HepG2 (cell line): ENCODE measurements at regions not wholly inside any gene's neighbourhood (a gene's known extent, or its start where the extent isn't known, plus 50 kb on each side); places are given as distances from the start of the nearest gene placed in this dataset.

ENCODE experiments used
- ATAC-seq: fragments of 200-7000 bp; cut with Tn5 transposase; 3 replicates; pipeline ENCODE4 v1.9.1; 2020; ENCODE audit warnings: mild to moderate bottlenecking, moderate library complexity
- BruUV-seq: library from RNA; stranded (reverse); fragments of 400-500 nt; replicated peaks from 2 replicates; lab custom pipeline; 2021; lab: Mats Ljungman, UMichigan
- CTCF ChIA-PET: fragments of 300-600 bp; formaldehyde crosslinking; extraction: SDS; loops from one replicate; lab custom pipeline; 2021; ENCODE audit warnings: low total read pairs, inconsistent platforms, low intra/inter-chr PET ratio; lab: Yijun Ruan, JAX
- POLR2A ChIA-PET: fragments of 350-600 bp; sonication (Branson Sonifier 250); formaldehyde crosslinking; loops from one replicate; lab custom pipeline; 2020; ENCODE audit warnings: antibody characterized with exemption, inconsistent platforms; lab: Yijun Ruan, JAX
- DNase-seq: peaks from one replicate; pipeline ENCODE4 v3.0.0-alpha.2; 2015; ENCODE audit warnings: low spot score
- FAIRE-seq: peaks from 3 replicates; lab custom pipeline; 2011; peaks lifted over from hg19 to GRCh38; lab: Jason Lieb, UNC
- H2AFZ ChIP-seq: one replicate; pipeline ENCODE4 v1.6.1; 2011; ENCODE audit warnings: low read length, inconsistent platforms
- H3K27ac ChIP-seq: fragments of 300-600 bp; 3 replicates; pipeline ENCODE4 v1.8.0; 2011; ENCODE audit warnings: mixed run types, mild to moderate bottlenecking, mixed read lengths, low read length, inconsistent platforms; ENCODE audit not compliant: insufficient read depth; ENCODE audit errors: extremely low read length
- H3K27me3 ChIP-seq, 2 experiments: fragments of 200-600 bp in 1 of 2; 2 replicates in 1 of 2; 3 replicates in 1 of 2; pipeline versions ENCODE4 v1.6.0 to v1.8.0; 2011; ENCODE audit warnings: low read length in 2 of 2, mild to moderate bottlenecking in 2 of 2, moderate library complexity in 2 of 2, inconsistent platforms in 1 of 2; ENCODE audit not compliant: insufficient read depth in 2 of 2, control insufficient read depth in 1 of 2
- H3K36me3 ChIP-seq, 2 experiments: fragments of 200-600 bp in 1 of 2; replicated peaks in 1 of 2; 2 replicates in 1 of 2; 3 replicates in 1 of 2; pipeline versions ENCODE4 v1.5.1 to v1.8.0; 2011; ENCODE audit warnings: low read length in 2 of 2, inconsistent platforms in 1 of 2; ENCODE audit not compliant: insufficient read depth in 2 of 2, control insufficient read depth in 1 of 2
- H3K4me1 ChIP-seq: 2 replicates; pipeline ENCODE4 v1.5.1; 2012; ENCODE audit warnings: low read length, inconsistent platforms; ENCODE audit not compliant: insufficient read depth
- H3K4me2 ChIP-seq: 2 replicates; pipeline ENCODE4 v1.6.0; 2011; ENCODE audit warnings: low read depth, low read length, inconsistent platforms
- H3K4me3 ChIP-seq, 3 experiments: fragments of 200-600 bp in 1 of 3; sonication (generic), shearing (Covaris generic) in 1 of 3; replicated peaks in 1 of 3; 2 replicates each; pipeline ENCODE4 v1.5.1; 2011 to 2016; ENCODE audit warnings: low read length in 3 of 3, inconsistent platforms in 2 of 3, low read depth in 2 of 3, mild to moderate bottlenecking in 2 of 3, control low read depth in 1 of 3, mixed read lengths in 1 of 3; ENCODE audit not compliant: insufficient read depth in 1 of 3
- H3K79me2 ChIP-seq: one replicate; pipeline ENCODE4 v1.6.1; 2011; ENCODE audit warnings: low read length, inconsistent platforms; ENCODE audit not compliant: insufficient read depth
- H3K9ac ChIP-seq: 2 replicates; pipeline ENCODE4 v1.6.0; 2011; ENCODE audit warnings: mild to moderate bottlenecking, low read depth, low read length, inconsistent platforms; ENCODE audit not compliant: insufficient read depth
- H3K9me3 ChIP-seq: 2 replicates; pipeline ENCODE4 v1.5.1; 2012; ENCODE audit warnings: mild to moderate bottlenecking, low read length
- H4K20me1 ChIP-seq: 2 replicates; pipeline ENCODE4 v1.6.0; 2011; ENCODE audit warnings: inconsistent platforms, mild to moderate bottlenecking, low read length, moderate library complexity; ENCODE audit not compliant: insufficient read depth
- CHD2 ChIP-seq: IDR thresholded peaks from 2 replicates; pipeline ENCODE4 v1.6.1; 2011; ENCODE audit warnings: low read depth, low read length, improper control_type of control experiment
- GPN1 ChIP-seq: sonication (generic); formaldehyde crosslinking; IDR thresholded peaks from 2 replicates; pipeline ENCODE4 v1.5.1; 2020; ENCODE audit warnings: missing genetic modification reagents, borderline replicate concordance
- SMC3 ChIP-seq: IDR thresholded peaks from 2 replicates; pipeline ENCODE4 v1.6.1; 2011; ENCODE audit warnings: low read length, improper control_type of control experiment
- SP1 ChIP-seq, 2 experiments: fragments of 450-650 bp in 1 of 2; sonication (generic) in 1 of 2; formaldehyde crosslinking in 1 of 2; IDR thresholded peaks; 2 replicates each; pipeline versions ENCODE4 v1.4.0 to v1.6.1; 2016 to 2020; ENCODE audit warnings: missing genetic modification reagents in 1 of 2
- ZNF256 ChIP-seq: sonication (generic); formaldehyde crosslinking; conservative IDR thresholded peaks from 2 replicates; pipeline ENCODE4 v1.4.0; 2020; ENCODE audit warnings: missing genetic modification reagents
- ZNF670 ChIP-seq: sonication (generic); formaldehyde crosslinking; IDR thresholded peaks from 2 replicates; pipeline ENCODE4 v1.8.0; 2022; ENCODE audit warnings: mild to moderate bottlenecking, missing genetic modification reagents, borderline replicate concordance
- WGBS: methylation state at CpG from one replicate; pipeline ENCODE4 v1.1.6; 2017; ENCODE audit warnings: low lambda C conversion rate; 5-methylcytosine and 5-hydroxymethylcytosine counted together
- in situ Hi-C: cut with HindIII; loops from 2 replicates; pipeline ENCODE4 v1.10.0; 2017; ENCODE audit warnings: low pct_unique_long_range_greater_than_20kb; ENCODE audit not compliant: extremely low pct_ligation_motif_present
- intact Hi-C: fragments of 100-400 bp; cut with micrococcal nuclease; formaldehyde crosslinking; loops from one replicate; pipeline ENCODE4 v1.10.0; 2022; ENCODE audit not compliant: unreplicated experiment

DNA sequence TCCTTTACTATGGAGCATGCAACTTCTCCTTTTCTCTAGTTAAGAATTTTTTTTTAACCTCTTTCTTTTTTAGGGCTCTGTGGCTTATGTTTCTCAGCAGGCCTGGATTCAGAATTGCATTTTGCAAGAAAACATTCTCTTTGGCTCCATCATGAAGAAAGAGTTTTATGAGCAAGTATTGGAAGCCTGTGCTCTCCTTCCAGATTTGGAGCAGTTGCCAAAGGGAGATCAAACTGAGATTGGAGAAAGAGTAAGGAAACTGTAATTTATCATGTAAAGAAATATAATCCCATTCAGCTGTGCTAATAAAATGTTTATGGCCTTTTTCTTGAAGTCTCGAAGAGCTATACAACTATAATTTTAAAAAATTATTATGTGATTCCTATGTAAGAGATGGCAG is 70.1 kb downstream of the HSPA13 start:
- TF ChIP-seq SMC3 (no peak), CHD2 (no peak), ZNF670 (CRISPR knock-in tag) (no peak), GPN1 (CRISPR knock-in tag) (no peak), ZNF256 (CRISPR knock-in tag) (no peak)
- FAIRE-seq = no peak
- no peaks in the 10 kb centered on the region for H3K27me3 ChIP-seq
- no peak overlapping the region for H3K4me3 ChIP-seq
- H3K4me2 ChIP-seq = no peak overlapping the region
- no TSS peak for BruUV-seq
- 2% methylated on average over 1 of the region's 1 CpG for WGBS
- intact Hi-C loops (no loop called here), in situ Hi-C loops (no loop called here)
- no peak overlapping the region for H3K9ac ChIP-seq
- DNase-seq = no peak
- H3K27ac ChIP-seq = no peak overlapping the region
- no peaks in the 10 kb centered on the region for H3K4me1 ChIP-seq
- no peak for ATAC-seq
- no peaks in the 10 kb centered on the region for H3K79me2 ChIP-seq
- H3K36me3 ChIP-seq = no peaks in the 10 kb centered on the region
- no peaks in the 10 kb centered on the region for H4K20me1 ChIP-seq
- no peaks in the 10 kb centered on the region for H3K9me3 ChIP-seq
- CTCF ChIA-PET = no interaction called here
- H2AFZ ChIP-seq = no peak overlapping the region
- POLR2A ChIA-PET = no interaction called here

DNA sequence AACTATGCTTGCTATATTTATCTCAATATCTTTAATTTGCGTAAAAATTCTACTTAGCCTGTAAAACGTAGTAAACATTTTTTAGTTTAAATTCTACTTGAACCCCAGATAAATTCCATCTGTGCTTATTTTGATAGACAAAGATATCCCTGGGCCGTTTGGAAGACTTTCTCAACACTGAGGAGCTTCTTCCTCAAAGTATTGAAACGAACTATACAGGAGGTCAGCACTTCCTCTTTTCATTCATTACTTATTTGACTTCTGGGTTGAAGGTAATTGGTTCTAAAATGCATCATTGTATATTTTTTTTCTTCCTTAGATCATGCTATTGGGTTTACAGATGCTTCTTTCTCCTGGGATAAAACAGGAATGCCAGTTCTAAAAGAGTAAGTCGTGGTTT is 74.7 kb downstream of the HSPA13 start:
- Histone ChIP-seq H3K9me3 (no peaks in the 10 kb centered on the region), H3K79me2 (no peaks in the 10 kb centered on the region), H3K4me3 (no peak overlapping the region), H2AFZ (no peak overlapping the region), H3K9ac (no peak overlapping the region), H3K4me1 (no peaks in the 10 kb centered on the region), H3K4me2 (no peak overlapping the region)
- in situ Hi-C loops = no loop called here
- WGBS = 21% methylated on average over 5 of the region's 5 CpGs
- FAIRE-seq (no peak), ATAC-seq (no peak)
- intact Hi-C loops = loop anchor here (5.0 kb wide), 1 partner anchor 1284 kb away; no protein-coding TSS in a partner anchor
- TF ChIP-seq SP1 (IDR thresholded peaks at IDR 0.05) = no peak
- no peak for TF ChIP-seq SP1 (CRISPR knock-in tag; IDR thresholded peaks at IDR 0.05)
- TF ChIP-seq, all 625 proteins: peak for 0
- POLR2A ChIA-PET = no interaction called here
- BruUV-seq = no TSS peak
- CTCF ChIA-PET = no interaction called here
- Histone ChIP-seq H3K36me3 (no peaks in the 10 kb centered on the region), H3K27ac (no peak overlapping the region), H3K27me3 (0 out of 5 replicates have a peak, but pooled peaks cover 0 to 2% of the 10 kb centered on the region in 2 experiments), H4K20me1 (no peaks in the 10 kb centered on the region)
- DNase-seq = no peak
